ENCODE measurements at regions not wholly inside any gene's neighbourhood (a gene's known extent, or its start where the extent isn't known, plus 50 kb on each side); places are given as distances from the start of the nearest gene placed in this dataset.
"Not testable (repeated sequence)": the region's sequence is repeated elsewhere in the genome, so short reads cannot be mapped to it uniquely, and the experiment has no call there.

GRCh38 chr10:124323806-124324205 lies 94.9 kb downstream of the OAT start:
- no peak for DNase-seq

DNA sequence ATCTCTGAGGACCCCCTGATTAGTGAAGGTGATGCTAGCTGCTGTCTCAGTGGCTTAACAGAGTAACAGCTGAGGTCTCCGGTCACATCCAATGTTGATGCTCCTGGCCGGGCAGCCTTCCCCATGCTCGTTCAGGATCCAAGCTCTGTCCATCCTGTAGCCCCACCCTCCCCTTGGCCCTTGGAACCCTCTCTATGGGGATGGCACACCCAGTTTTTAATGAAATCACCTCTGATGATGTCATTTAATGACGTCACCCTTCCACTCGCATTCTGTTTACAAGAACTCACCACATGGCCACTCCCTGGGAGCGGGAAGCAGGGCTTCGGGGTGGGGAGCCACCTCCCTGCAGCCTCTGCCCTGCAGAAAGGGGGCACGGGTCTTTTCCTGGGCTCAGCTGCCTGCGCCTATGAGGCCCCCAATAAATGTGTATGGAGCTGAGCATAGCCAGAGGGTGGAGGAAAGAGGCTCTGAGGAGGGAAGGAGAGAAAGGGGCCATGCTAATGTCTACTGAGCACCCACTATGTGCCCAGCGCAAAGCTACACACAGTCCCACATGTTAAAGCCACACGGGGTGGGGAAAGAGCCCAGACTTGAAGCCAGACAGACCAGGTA lies 95.5 kb downstream of the OAT start:
- no peak for DNase-seq

- no peak for DNase-seq
Observed at GRCh38 chr10:124322191-124322980, 96.3 kb downstream of the OAT start.

- no peak for DNase-seq
Observed at GRCh38 chr10:124321433-124322089, 97.2 kb downstream of the OAT start.

DNA sequence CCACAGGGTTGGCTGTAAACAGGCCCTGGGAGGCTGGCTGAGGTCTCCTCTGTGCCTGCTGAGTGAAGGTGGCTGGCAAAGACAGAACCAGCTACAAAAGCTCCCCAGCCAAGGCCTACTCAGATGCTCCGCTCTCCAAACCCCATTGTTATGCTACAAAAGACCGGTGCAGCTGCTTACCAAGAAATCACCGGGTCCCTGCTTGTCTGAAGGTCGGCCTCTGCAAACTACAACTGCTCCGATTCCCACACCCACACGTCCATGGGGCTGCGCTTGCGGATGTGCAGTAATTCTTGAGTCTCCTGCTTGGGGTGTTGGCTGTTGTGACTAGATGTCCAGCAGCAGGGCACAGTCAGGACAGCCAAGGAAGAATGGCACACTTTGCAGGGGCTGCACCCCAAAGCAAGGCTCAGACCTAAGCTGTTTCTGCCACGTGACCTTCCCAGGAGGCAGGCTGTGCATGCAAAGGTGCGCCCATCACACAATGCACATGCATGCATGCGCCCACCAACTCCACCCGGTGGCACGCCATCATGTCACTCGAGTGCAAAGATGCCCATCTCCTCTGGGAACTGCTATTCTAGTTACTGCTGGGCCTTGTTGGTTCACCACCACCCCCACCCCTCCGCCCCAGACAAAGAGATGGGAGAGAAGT lies 97.8 kb downstream of the OAT start:
- no peak for DNase-seq

- DNase-seq, result no peak
Observed at GRCh38 chr10:124319926-124320391, 98.8 kb downstream of the OAT start.

GRCh38 chr10:124319520-124319919 lies 99.2 kb downstream of the OAT start:
- DNase-seq, result not testable (repeated sequence)

GRCh38 chr10:124318811-124319210 lies 99.9 kb downstream of the OAT start:
- no peak for DNase-seq

DNA sequence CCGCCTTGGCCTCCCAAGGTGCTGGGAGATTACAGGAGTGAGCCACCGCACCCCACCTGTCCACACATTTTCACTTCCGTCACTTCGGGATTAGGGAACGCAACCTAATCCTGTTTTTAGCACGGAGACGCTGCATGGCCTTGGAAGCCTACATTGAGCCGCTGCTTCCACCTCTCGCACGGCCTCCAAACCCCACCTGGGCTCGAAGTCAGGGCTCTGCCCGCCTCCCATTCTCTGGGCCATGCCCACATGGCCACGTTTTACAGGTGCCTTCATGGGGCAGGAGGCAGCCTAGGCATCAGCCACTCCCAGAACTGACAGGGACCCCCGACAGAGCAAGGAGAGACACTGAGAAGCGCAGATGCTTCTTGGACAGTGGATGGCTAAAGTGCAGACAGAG lies 100.6 kb downstream of the OAT start:
- no peak for DNase-seq

DNA sequence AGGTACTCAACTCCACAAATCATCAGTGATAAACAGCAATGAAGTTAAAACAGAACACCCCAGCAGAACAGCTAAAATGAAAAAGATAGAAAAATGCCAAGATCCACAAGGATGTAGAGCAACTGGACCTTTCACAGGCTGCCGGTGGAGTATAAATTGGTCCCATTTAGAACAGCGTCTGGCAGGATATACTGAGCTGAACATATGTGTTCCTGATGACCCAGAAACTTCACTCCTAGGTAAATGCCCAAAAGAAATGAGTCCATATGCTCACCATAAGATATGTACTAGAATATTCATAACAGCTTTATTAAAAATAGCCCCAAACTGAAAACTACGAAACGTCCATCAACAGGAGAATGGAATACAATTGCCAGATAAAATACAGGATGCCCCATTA lies 102.4 kb downstream of the OAT start:
- DNase-seq, result no peak

- no peak for DNase-seq
Observed at GRCh38 chr10:124315591-124316270, 103.0 kb downstream of the OAT start.

GRCh38 chr10:124313374-124313773 lies 105.3 kb downstream of the OAT start:
- no peak for DNase-seq

- DNase-seq, result no peak
Observed at GRCh38 chr10:124308811-124309210, 109.9 kb downstream of the OAT start.

- DNase-seq, result no peak
Observed at GRCh38 chr10:124308056-124308645, 110.6 kb downstream of the OAT start.

GRCh38 chr10:124307591-124307990 lies 111.1 kb downstream of the OAT start:
- DNase-seq, result no peak

DNA sequence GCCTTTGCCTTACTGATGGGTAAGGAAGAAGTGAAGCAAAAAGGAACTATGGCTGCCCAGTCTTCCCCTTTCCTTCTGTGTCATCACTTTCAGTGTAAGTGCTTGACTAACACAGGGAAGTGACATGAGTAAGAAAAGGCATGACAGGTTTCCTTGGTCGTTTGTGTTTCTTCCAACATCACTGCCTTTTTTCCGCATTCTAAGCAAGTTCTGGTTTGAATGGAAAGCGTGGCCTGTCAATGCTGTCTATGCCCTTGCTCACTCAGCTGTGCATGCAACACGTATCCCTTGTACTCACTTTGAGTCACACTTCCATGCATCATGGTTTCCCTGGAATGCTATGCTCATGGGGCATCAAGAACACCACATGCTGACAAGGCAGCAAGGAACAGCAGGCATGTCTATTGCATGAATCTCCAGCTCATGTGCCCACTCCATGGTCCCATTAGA lies 111.8 kb downstream of the OAT start:
- no peak for DNase-seq

- no peak for DNase-seq
Observed at GRCh38 chr10:124306520-124306919, 112.2 kb downstream of the OAT start.

DNA sequence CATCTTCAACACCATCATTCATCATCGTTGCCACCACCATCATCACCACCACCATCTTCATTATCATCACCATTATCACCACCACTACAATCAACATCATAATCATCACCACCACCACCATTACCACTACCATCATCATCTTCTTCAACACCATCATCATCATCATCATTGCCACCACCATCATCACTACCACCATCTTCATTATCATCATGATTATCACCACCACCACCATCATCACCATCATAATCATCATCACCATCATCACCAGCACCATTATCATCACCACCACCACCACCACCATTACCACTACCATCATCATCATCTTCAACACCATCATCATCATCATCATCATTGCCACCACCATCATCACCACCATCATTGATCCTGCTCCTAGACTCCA lies 112.7 kb downstream of the OAT start:
- no peak for DNase-seq

DNA sequence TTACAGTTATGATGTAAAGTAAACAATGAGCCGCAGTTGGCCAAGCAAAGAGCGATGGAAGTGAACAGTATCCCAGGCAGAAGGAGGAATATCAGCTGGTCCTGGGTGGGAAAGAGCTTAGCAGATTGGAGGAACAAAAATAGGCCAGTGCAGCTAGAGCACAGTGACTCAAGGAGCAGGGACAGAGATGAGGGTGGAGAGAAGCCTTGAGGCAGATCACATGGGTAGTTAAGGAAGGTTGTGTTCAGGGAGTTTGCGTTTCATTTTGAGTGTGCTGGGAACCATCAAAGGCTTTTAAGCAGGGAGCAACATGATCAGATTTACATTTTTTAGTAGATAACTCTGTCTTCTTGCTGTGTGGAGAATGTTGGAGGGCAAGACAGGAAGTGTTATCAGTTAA lies 113.6 kb downstream of the OAT start:
- no peak for DNase-seq

DNA sequence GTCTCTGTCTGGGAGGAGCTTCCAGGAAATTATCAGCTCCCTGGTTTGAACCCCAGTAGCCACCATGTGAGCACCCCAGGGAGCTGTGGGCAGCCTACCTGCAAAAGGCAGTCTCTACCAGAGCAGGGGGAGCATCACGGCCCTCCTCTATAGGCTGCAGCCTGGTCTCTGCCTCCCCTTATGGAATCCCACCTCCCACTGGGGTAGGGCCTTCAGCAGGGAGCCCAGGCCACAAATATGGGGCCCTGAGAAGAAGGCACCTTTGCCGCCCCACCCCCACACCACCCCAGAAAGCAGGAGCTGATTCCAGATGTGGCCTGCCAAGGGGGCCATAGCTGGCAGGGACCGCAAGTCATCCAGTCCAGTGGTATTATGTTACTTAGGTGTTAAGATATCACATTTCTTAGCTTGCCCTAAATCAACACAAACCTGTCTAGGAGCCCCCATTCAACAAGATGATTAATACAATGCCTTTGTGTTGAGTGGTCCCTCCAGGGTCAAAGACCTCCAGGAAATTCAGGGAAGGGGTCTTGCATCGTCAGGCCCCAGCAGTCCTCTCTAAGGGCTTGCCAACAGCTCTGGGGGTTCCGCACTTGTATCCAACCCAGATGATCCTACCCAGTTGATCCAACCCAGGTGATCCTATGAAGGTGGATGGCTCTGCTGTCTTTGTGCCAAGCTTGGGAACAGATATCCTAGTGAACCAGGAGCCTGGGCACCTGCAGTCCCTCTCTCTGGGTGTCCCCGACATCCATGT lies 114.9 kb downstream of the OAT start:
- DNase-seq, result no peak

- DNase-seq, result no peak
Observed at GRCh38 chr10:124302951-124303505, 115.7 kb downstream of the OAT start.
